Hepatocyte (in vitro differentiated cells): ENCODE measurements at regions not wholly inside any gene's neighbourhood (a gene's known extent, or its start where the extent isn't known, plus 50 kb on each side); places are given as distances from the start of the nearest gene placed in this dataset.

Experiments used
- EZH2 ChIP-seq: fragments of 200-600 bp; sonication (generic); IDR thresholded peaks from 2 replicates; pipeline ENCODE4 v1.6.1; 2016; ENCODE audit warnings: antibody characterized with exemption, mild to moderate bottlenecking, borderline replicate concordance
- EZH2phosphoT487 ChIP-seq: fragments of 200-600 bp; sonication (generic); IDR thresholded peaks from one replicate; pipeline ENCODE4 v1.6.1; 2018; ENCODE audit warnings: antibody characterized with exemption, mild to moderate bottlenecking, low read depth, moderate library complexity; ENCODE audit not compliant: unreplicated experiment, severe bottlenecking
- TF ChIP-seq, protein P1 (sequence below): fragments of 200-600 bp; sonication (generic); IDR thresholded peaks from 2 replicates; pipeline ENCODE4 v1.5.1; 2016; ENCODE audit warnings: antibody characterized with exemption, mild to moderate bottlenecking; ENCODE audit not compliant: poor library complexity

DNA sequence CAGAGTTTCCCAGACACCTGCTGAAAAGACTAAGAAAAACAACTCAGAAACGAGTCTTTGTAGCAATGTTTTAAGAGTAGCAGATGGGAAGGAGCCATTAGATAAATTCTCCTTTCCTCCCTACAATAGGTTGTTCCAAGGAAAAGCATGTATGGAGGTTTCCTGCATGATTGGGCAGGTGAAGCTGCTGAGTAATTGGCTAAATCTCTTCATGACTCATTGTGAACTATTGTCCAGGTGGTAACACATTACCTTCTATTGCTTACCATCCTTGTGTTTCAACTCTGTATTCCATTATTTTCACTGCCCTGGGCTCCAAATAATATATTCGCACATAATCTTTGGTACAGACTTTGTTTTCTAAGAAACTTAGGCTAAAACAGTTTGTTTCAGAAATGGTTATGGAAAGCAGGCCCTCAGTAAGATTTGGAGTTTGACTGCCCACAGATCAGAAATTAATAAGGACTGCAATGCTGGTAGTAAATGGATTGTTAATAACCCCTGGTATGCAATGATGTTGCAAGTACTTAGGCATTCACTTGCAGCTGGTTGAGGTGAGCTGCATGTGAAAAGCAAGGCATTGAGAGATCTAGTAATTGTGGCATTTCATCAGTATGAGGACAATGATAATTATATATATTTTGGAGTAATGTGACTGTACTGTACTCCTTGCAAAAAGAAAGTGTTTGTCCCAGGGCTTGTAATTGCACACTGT, 281.4 kb upstream of the VLDLR start:
- TF ChIP-seq, protein P1, sequence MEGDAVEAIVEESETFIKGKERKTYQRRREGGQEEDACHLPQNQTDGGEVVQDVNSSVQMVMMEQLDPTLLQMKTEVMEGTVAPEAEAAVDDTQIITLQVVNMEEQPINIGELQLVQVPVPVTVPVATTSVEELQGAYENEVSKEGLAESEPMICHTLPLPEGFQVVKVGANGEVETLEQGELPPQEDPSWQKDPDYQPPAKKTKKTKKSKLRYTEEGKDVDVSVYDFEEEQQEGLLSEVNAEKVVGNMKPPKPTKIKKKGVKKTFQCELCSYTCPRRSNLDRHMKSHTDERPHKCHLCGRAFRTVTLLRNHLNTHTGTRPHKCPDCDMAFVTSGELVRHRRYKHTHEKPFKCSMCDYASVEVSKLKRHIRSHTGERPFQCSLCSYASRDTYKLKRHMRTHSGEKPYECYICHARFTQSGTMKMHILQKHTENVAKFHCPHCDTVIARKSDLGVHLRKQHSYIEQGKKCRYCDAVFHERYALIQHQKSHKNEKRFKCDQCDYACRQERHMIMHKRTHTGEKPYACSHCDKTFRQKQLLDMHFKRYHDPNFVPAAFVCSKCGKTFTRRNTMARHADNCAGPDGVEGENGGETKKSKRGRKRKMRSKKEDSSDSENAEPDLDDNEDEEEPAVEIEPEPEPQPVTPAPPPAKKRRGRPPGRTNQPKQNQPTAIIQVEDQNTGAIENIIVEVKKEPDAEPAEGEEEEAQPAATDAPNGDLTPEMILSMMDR, result no peak
- TF ChIP-seq EZH2 (no peak), EZH2phosphoT487 (no peak)
